Activated T-helper 17 cell treated with anti-CD3 and anti-CD28 coated beads, Interleukin-2, amount 50 U/mL, for 72 hours (primary cell): ENCODE measurements at regions not wholly inside any gene's neighbourhood (a gene's known extent, or its start where the extent isn't known, plus 50 kb on each side); places are given as distances from the start of the nearest gene placed in this dataset.

Source experiments
- ATAC-seq: fragments of 150-1000 bp; cut with Tn5 transposase; replicated peaks from 2 replicates; pipeline ENCODE4 v1.10.0; 2021; ENCODE audit warnings: mild to moderate bottlenecking, moderate library complexity
- H3K27ac Mint-ChIP-seq: one replicate; pipeline ENCODE4 v1.8.0; 2022; ENCODE audit warnings: mixed read lengths
- H3K27me3 Mint-ChIP-seq: one replicate; pipeline ENCODE4 v1.8.0; 2022; ENCODE audit warnings: mixed read lengths
- H3K36me3 Mint-ChIP-seq: one replicate; pipeline ENCODE4 v1.8.0; 2022; ENCODE audit warnings: low read depth, mild to moderate bottlenecking, mixed read lengths
- H3K4me1 Mint-ChIP-seq: one replicate; pipeline ENCODE4 v1.8.0; 2022; ENCODE audit warnings: mixed read lengths
- H3K4me3 Mint-ChIP-seq: one replicate; pipeline ENCODE4 v1.8.0; 2022; ENCODE audit warnings: mild to moderate bottlenecking, mixed read lengths
- H3K9me3 Mint-ChIP-seq: one replicate; pipeline ENCODE4 v1.8.0; 2022; ENCODE audit warnings: mixed read lengths

DNA sequence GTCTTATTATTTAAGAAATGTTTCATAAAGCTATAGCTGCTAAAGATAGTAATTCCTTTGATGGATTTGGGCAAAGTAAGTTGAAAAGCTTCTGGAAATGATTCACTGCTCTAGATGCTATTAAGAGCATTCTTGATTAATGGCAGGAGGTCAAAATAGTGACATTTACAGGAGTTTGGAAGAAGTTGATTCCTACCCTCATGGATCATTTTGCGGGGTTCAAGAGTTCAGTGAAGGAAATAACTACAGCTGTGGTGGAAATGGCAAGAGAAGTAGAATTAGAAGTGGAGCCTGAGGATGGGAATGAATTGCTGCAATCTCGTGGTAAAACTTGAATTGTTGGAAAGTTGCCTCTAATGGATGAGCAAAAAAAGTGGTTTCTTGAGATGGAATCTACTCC lies 316.1 kb downstream of the UTRN start:
- no peaks in the 10 kb centered on the region for H3K27me3 Mint-ChIP-seq
- no peak overlapping the region for H3K27ac Mint-ChIP-seq
- no peak overlapping the region for H3K4me3 Mint-ChIP-seq
- H3K9me3 Mint-ChIP-seq, result peaks cover 6% of the 10 kb centered on the region
- no peak for ATAC-seq
- peaks cover 29% of the 10 kb centered on the region for H3K4me1 Mint-ChIP-seq
- peaks cover 12% of the 10 kb centered on the region for H3K36me3 Mint-ChIP-seq

DNA sequence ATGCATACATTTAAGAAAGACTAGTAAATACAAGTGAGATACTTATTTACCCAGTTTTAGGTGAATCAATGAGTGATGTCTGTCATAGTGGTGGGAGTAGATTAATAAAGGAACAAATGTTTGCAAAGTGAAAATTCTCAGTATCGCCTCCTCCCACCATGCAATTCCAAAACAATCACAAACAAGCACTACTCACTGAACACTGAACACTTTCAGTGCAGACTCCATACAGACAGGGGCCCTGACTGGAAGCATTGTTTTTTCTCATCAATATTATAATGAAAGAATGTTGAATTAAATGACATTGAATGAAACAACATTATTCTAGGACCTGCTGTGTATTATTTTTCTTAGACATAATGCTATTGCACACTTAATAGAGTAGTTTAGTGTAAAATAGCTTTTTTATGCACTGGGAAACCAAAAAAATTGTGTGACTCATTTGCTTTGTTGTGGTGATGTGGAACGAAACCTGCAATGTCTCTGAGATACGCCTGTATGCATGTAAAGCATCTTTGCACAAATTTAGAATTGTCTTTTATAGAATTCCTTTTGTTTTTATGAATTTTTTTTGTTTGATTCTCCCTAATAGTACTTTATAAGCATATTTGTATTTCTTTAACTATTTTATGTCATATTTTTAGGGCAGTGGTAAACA lies 317.5 kb downstream of the UTRN start:
- H3K36me3 Mint-ChIP-seq, result peaks cover 12% of the 10 kb centered on the region
- H3K4me3 Mint-ChIP-seq, result no peak overlapping the region
- H3K27me3 Mint-ChIP-seq, result no peaks in the 10 kb centered on the region
- H3K9me3 Mint-ChIP-seq, result peaks cover 6% of the 10 kb centered on the region
- peaks cover 29% of the 10 kb centered on the region for H3K4me1 Mint-ChIP-seq
- peak; percentile 87 for ATAC-seq
- no peak overlapping the region for H3K27ac Mint-ChIP-seq

DNA sequence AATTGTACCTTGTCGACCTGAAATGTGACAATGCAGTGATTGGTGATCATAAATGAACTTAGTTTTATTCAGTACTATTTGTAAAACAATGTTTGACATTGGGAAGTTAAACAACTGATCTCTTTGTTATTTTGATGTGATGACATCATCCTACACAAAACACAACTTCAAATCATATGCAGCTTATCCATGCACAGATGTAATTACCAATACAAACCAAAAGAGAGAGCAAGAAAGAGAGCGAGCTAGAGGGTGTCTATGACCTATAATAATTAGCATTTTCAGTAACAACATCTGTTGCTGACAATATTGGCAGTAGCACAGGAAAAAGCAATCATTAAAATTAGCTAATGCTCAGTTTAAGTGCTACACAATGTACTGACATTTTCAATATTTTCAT lies 320.9 kb downstream of the UTRN start:
- no peak overlapping the region for H3K4me3 Mint-ChIP-seq
- peaks cover 31% of the 10 kb centered on the region for H3K4me1 Mint-ChIP-seq
- ATAC-seq, result no peak
- no peaks in the 10 kb centered on the region for H3K27me3 Mint-ChIP-seq
- peaks cover 5% of the 10 kb centered on the region for H3K9me3 Mint-ChIP-seq
- no peak overlapping the region for H3K27ac Mint-ChIP-seq
- H3K36me3 Mint-ChIP-seq, result peaks cover 7% of the 10 kb centered on the region

DNA sequence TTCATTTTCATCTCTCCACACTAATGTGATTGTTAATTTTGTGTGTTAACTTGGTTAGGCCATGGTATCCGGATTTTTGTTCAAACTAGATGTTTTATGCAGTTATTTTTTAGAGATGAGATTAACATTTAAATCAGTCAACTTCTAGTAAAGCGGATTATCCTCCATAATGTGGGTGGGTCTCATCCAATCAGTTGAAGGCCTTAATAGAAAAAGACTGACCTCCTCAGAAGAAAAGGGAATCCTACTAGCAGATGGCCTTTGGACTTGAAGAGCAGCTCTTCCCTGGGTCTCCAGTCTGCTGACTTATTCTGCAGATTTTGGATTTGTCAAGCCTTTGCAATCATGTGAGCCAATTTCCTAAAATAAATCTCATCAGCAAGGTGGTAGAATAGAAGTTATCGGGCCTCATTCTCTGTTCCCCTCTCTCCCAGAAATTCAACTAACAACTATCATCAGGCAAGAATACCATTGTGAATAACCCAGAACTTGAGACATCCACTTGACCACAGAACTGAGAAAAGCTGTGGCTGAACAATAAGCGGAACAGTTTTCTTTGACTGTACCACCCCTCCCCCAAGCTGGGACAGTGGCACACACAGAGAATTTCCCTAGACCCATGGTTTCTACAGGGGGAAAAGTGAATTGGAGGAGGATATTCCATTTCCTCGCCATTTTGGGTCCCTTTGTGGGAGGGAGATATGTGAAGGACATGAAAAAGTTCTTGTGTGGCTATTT lies 323.0 kb downstream of the UTRN start:
- H3K36me3 Mint-ChIP-seq, result no peaks in the 10 kb centered on the region
- no peak overlapping the region for H3K4me3 Mint-ChIP-seq
- H3K4me1 Mint-ChIP-seq, result peaks cover 15% of the 10 kb centered on the region
- no peak overlapping the region for H3K27ac Mint-ChIP-seq
- peak; percentile 34 for ATAC-seq
- no peaks in the 10 kb centered on the region for H3K9me3 Mint-ChIP-seq
- no peaks in the 10 kb centered on the region for H3K27me3 Mint-ChIP-seq

DNA sequence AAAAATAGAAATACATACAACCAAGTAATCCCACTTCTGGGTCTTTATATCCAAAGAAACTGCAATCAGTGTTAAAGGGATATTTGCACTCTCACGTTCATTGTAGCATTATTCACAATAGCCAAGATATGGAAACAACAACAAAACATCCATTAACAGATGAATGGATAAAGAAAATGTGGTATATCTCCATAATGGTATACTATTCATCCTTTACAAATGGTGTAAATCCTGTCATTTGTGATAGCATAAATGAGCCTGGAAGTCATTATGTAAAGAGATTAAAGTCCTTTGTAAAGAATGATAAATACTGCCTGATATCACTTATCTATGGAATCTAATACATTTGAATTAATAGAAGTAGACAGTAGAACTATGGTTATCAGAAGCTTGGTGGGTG lies 327.7 kb downstream of the UTRN start:
- ATAC-seq, result no peak

DNA sequence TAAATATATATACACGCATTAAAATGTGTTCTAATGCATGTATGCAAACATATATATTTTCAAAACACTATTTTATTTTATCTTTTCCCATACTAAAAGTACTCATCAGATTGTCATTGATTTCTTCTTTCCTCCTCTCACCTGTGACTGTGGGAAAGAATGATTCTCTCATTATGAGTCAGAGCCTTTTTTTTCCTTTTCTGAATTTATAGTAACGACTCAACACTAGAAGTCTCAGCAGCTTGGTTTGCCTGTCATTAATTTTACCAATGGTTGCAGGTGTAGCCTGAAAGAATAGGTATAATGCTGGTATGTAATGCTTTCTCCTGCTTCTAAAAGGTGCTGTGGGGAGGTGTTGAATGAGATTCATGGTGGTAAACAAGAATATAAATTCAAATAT lies 328.7 kb downstream of the UTRN start:
- Mint-ChIP-seq H3K27ac (no peak overlapping the region), H3K4me3 (no peak overlapping the region), H3K9me3 (no peaks in the 10 kb centered on the region), H3K4me1 (peaks cover 6% of the 10 kb centered on the region), H3K27me3 (no peaks in the 10 kb centered on the region), H3K36me3 (no peaks in the 10 kb centered on the region)
- ATAC-seq, result peak; percentile 86

More for the DNA sequence above, 327.7 kb downstream of the UTRN start:
- no peak overlapping the region for H3K27ac Mint-ChIP-seq
- H3K4me3 Mint-ChIP-seq, result no peak overlapping the region
- no peaks in the 10 kb centered on the region for H3K27me3 Mint-ChIP-seq
- no peaks in the 10 kb centered on the region for H3K36me3 Mint-ChIP-seq
- H3K4me1 Mint-ChIP-seq, result peaks cover 15% of the 10 kb centered on the region
- H3K9me3 Mint-ChIP-seq, result no peaks in the 10 kb centered on the region

DNA sequence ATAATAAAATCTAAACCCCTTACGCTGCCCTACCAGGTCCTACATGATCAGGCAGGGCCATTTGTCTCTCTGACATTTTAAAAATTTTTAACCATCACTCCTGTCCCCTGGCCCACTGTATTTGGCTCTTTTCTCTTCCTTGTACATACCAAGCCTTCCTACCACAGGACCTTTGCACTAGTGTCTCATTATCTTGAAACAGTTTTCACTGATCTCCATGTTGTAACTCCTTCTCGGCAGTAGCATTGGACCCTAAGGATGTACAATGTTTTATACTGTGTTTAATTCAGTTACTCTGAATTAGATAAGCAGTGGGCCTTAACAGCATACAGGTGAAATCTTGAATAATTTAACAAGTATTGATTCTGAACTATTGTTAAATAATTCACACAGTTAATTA lies 330.7 kb downstream of the UTRN start:
- Mint-ChIP-seq H3K4me1 (peaks cover 4% of the 10 kb centered on the region), H3K27ac (no peak overlapping the region), H3K9me3 (no peaks in the 10 kb centered on the region), H3K27me3 (no peaks in the 10 kb centered on the region), H3K4me3 (no peak overlapping the region), H3K36me3 (no peaks in the 10 kb centered on the region)
- ATAC-seq, result no peak

DNA sequence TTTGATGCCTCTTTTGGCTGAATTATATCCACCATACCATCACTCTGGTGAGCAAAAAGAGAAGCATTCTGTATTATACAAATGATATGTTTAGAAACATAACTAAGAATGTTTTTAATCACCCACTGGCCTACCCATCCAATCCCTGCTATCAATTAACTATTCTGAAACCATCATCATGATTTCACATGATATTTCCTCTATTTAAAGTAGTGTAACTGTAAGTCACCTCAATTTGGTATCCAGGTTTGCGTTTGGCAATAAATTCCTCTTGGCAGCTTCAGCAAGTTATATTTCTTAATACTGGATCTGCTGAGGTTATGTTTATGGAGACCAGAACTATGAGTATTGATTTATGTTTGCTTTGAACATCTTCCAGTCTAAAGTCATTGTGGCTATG lies 332.1 kb downstream of the UTRN start:
- H3K36me3 Mint-ChIP-seq, result no peaks in the 10 kb centered on the region
- H3K9me3 Mint-ChIP-seq, result no peaks in the 10 kb centered on the region
- no peak overlapping the region for H3K4me3 Mint-ChIP-seq
- H3K27me3 Mint-ChIP-seq, result no peaks in the 10 kb centered on the region
- peaks cover 4% of the 10 kb centered on the region for H3K4me1 Mint-ChIP-seq
- H3K27ac Mint-ChIP-seq, result peak overlapping the region; percentile 2
- ATAC-seq, result no peak

DNA sequence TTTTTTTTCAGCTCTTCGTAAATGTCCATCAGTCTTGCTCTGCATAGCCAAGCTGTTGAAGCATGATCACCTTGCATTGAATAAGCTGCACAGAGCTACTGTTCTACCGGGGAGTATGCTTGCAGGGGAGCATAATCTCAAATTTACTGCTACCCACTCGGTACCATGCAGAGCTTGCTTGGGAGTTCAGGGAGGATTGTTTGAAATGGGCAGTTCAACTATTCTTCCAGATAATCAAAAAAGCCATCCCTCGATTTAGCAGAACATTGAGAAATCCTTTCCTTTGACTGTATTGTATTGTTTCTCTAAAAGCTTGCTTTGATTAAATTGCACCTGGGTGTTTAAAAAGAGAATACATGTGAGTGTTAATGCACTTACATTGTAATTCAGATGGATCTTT lies 332.6 kb downstream of the UTRN start:
- no peak overlapping the region for H3K4me3 Mint-ChIP-seq
- H3K36me3 Mint-ChIP-seq, result no peaks in the 10 kb centered on the region
- H3K27me3 Mint-ChIP-seq, result no peaks in the 10 kb centered on the region
- H3K4me1 Mint-ChIP-seq, result peaks cover 4% of the 10 kb centered on the region
- no peak for ATAC-seq
- H3K9me3 Mint-ChIP-seq, result no peaks in the 10 kb centered on the region
- H3K27ac Mint-ChIP-seq, result no peak overlapping the region

DNA sequence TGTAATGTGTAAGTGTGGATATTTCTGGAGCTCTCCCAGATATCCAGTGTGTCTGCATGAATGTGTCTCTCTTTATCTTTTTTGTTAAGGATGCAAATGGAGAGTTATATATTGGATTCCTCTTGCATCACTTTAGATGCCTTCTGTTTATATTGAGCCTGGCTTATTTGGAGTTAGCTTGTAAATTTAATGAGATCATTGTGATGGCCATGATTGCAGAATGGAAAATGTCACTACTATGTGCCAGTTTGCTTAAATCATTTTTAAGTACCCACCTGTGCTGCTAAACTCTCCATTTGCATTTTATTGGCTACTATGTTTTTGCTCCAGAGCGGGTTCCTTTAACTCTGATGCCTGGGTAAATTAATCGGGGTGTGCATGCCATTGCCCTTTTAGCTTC lies 334.8 kb downstream of the UTRN start:
- ATAC-seq, result no peak
- H3K36me3 Mint-ChIP-seq, result no peaks in the 10 kb centered on the region
- H3K27ac Mint-ChIP-seq, result no peak overlapping the region
- no peaks in the 10 kb centered on the region for H3K27me3 Mint-ChIP-seq
- H3K4me3 Mint-ChIP-seq, result no peak overlapping the region
- H3K9me3 Mint-ChIP-seq, result peaks cover 5% of the 10 kb centered on the region
- peaks cover 15% of the 10 kb centered on the region for H3K4me1 Mint-ChIP-seq

DNA sequence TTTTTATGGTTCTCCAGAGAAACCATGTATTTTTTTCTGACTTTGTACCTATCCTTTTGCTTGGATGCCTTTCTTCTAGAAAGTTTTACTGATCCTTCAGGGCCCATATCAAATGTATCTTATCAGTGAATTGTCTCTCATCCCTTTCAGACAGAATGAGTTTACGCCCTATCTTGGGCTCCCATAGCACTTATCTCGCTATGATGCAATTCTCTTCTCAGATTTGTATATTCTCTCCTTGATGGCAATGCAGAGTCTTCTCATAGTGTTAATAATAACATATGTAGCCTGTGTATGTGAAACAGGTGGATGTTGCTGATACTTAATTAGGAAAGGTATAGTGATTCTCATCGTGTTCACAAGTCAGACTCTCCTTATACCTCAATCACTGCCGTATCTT lies 336.2 kb downstream of the UTRN start:
- no peak overlapping the region for H3K27ac Mint-ChIP-seq
- ATAC-seq, result no peak
- no peaks in the 10 kb centered on the region for H3K27me3 Mint-ChIP-seq
- no peaks in the 10 kb centered on the region for H3K36me3 Mint-ChIP-seq
- H3K4me1 Mint-ChIP-seq, result peaks cover 15% of the 10 kb centered on the region
- no peak overlapping the region for H3K4me3 Mint-ChIP-seq
- peaks cover 5% of the 10 kb centered on the region for H3K9me3 Mint-ChIP-seq

DNA sequence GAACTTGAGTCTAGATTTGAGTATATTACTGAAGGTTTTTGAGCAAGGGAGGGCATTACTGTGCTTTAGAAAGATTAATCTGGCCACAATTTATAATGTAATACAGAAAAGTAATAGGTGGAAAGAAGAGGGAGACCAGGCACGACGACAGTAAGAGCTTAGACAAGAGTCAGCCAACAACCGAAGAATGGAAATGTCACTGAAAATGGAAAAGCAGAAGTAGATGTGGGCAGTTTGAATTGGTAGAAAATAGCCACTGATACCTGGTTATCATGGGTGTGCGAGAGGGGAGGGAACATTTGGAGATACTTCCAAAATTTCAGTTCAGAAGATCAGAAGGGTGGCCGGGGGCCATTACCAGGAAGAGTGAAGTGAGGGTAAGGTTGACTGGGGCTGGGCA lies 339.1 kb downstream of the UTRN start:
- H3K4me1 Mint-ChIP-seq, result peaks cover 11% of the 10 kb centered on the region
- H3K9me3 Mint-ChIP-seq, result peaks cover 5% of the 10 kb centered on the region
- no peaks in the 10 kb centered on the region for H3K36me3 Mint-ChIP-seq
- no peak for ATAC-seq
- H3K27ac Mint-ChIP-seq, result peak overlapping the region; percentile 2
- H3K27me3 Mint-ChIP-seq, result no peaks in the 10 kb centered on the region
- no peak overlapping the region for H3K4me3 Mint-ChIP-seq

DNA sequence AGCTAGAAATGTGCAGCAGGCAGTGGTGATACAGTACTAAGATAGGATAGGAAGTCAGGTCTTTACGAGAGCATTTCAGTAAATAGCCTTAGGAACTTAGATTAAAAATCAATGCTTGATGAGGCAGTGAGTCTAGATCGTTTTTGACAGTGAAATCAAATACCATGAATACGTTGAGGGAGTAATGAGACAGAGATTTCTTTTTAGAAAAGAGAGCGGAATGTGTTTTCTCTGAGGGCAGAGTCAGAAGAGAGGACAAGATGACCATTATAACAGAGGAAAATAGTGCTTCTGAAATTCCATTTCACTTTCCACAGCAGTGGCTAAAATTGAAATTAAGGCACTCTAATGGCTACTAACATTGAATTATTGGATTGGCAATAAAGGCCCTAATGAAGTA lies 339.6 kb downstream of the UTRN start:
- no peaks in the 10 kb centered on the region for H3K27me3 Mint-ChIP-seq
- H3K4me3 Mint-ChIP-seq, result no peak overlapping the region
- no peaks in the 10 kb centered on the region for H3K36me3 Mint-ChIP-seq
- no peak for ATAC-seq
- H3K9me3 Mint-ChIP-seq, result peaks cover 8% of the 10 kb centered on the region
- peaks cover 15% of the 10 kb centered on the region for H3K4me1 Mint-ChIP-seq
- peak overlapping the region; percentile 2 for H3K27ac Mint-ChIP-seq

DNA sequence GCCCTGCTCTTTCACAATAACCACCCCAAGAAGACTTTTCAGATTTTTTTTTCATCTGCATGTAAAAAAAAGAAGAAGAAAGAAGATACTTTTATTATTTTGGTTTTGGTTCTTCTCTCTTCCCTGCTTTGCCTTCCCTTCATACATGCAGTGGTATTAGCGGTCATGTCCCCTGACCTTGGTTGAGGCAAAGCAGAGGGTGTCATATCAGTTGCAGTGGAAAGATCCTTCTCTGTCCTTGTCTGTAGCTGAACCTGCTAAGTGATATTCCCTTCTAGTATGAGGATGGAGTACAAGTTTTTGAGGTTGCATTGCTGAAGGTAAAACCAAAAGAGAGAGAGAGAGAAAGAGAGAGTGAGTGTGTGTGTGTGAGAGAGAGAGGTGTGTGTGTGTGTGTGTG lies 345.7 kb downstream of the UTRN start:
- Mint-ChIP-seq H3K27me3 (no peaks in the 10 kb centered on the region), H3K36me3 (peaks cover 5% of the 10 kb centered on the region), H3K4me1 (peaks cover 6% of the 10 kb centered on the region), H3K4me3 (no peak overlapping the region), H3K9me3 (peaks cover 3% of the 10 kb centered on the region), H3K27ac (no peak overlapping the region)
- no peak for ATAC-seq

DNA sequence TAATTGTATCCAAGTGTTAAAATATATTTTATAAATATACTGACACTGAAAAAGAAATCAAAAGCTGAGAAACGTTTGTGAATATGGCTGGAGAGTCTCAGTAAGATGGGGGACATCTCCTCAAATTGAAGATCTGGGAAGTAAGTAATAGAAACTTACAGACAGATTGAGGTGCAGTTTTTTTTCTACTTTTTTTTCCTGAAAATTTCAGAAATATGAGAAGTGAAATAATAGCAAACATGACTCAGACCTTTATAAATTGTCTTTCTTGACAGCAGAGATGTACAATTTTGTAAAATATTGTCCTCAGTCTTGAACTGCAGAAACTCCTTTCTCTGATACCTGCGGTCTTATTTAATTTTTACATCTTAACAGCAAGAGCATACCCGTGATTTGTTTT lies 347.1 kb downstream of the UTRN start:
- Mint-ChIP-seq H3K4me3 (no peak overlapping the region), H3K9me3 (peaks cover 3% of the 10 kb centered on the region), H3K36me3 (peaks cover 5% of the 10 kb centered on the region), H3K27ac (no peak overlapping the region), H3K27me3 (no peaks in the 10 kb centered on the region), H3K4me1 (peaks cover 10% of the 10 kb centered on the region)
- no peak for ATAC-seq
